ENCODE measurements at regions not wholly inside any gene's neighbourhood (a gene's known extent, or its start where the extent isn't known, plus 50 kb on each side); places are given as distances from the start of the nearest gene placed in this dataset.

- DNase-seq: no peak
Observed at GRCh38 chr2:43105586-43106558, 120.5 kb downstream of the ZFP36L2 start.

- DNase-seq: no peak
Observed at GRCh38 chr2:43104763-43105162, 121.6 kb downstream of the ZFP36L2 start.

- no peak for DNase-seq
Observed at GRCh38 chr2:43104106-43104505, 122.3 kb downstream of the ZFP36L2 start.

GRCh38 chr2:43103093-43103404 lies 123.4 kb downstream of the ZFP36L2 start:
- DNase-seq: no peak

- DNase-seq: no peak
Observed at GRCh38 chr2:43102366-43103092, 123.9 kb downstream of the ZFP36L2 start.

- DNase-seq: no peak
Observed at GRCh38 chr2:43101751-43102150, 124.7 kb downstream of the ZFP36L2 start.

GRCh38 chr2:43100883-43101662 lies 125.3 kb downstream of the ZFP36L2 start:
- DNase-seq: no peak

GRCh38 chr2:43100362-43100882 lies 126.0 kb downstream of the ZFP36L2 start:
- DNase-seq: no peak

- DNase-seq: no peak
Observed at GRCh38 chr2:43099797-43100196, 126.6 kb downstream of the ZFP36L2 start.

GRCh38 chr2:43098539-43098938 lies 127.9 kb downstream of the ZFP36L2 start:
- no peak for DNase-seq

GRCh38 chr2:43097644-43098408 lies 128.6 kb downstream of the ZFP36L2 start:
- DNase-seq: no peak

GRCh38 chr2:43095533-43096295 lies 130.7 kb downstream of the ZFP36L2 start:
- DNase-seq: no peak

GRCh38 chr2:43092520-43093179 lies 133.8 kb downstream of the ZFP36L2 start:
- DNase-seq: no peak

- no peak for DNase-seq
Observed at GRCh38 chr2:43090317-43090716, 136.1 kb downstream of the ZFP36L2 start.

- no peak for DNase-seq
Observed at GRCh38 chr2:43088143-43089073, 138.0 kb downstream of the ZFP36L2 start.

GRCh38 chr2:43087413-43087812 lies 139.0 kb downstream of the ZFP36L2 start:
- no peak for DNase-seq

- DNase-seq: no peak
Observed at GRCh38 chr2:43086451-43087221, 139.8 kb downstream of the ZFP36L2 start.

GRCh38 chr2:43085929-43086328 lies 140.5 kb downstream of the ZFP36L2 start:
- DNase-seq: no peak

- no peak for DNase-seq
Observed at GRCh38 chr2:43085505-43085904, 140.9 kb downstream of the ZFP36L2 start.
